ENCODE measurements at regions not wholly inside any gene's neighbourhood (a gene's known extent, or its start where the extent isn't known, plus 50 kb on each side); places are given as distances from the start of the nearest gene placed in this dataset.

DNA sequence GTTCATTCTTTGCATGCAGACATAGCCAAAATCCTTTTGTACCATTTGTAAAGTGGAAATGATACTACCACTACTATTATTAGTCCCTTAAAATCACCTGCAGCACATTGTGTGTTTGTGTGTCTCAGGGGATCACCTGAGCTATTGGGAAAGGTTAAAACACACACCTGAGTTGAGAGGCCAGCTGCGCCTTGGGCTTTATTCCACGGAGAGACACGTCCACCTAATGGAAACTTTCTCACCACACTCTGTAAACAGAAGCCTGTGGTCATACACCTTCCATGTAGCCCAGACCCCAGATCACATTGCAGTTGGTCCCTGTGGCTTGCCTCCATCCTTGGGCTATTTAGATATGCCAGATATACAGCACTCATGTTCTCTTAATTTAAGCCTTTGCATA is 81.8 kb upstream of the SH3BP4 start:
- TF ChIP-seq EZH2 (IDR thresholded peaks at IDR 0.05; ENCODE audit: borderline replicate concordance, low read length): no peak
- TF ChIP-seq, protein P1, sequence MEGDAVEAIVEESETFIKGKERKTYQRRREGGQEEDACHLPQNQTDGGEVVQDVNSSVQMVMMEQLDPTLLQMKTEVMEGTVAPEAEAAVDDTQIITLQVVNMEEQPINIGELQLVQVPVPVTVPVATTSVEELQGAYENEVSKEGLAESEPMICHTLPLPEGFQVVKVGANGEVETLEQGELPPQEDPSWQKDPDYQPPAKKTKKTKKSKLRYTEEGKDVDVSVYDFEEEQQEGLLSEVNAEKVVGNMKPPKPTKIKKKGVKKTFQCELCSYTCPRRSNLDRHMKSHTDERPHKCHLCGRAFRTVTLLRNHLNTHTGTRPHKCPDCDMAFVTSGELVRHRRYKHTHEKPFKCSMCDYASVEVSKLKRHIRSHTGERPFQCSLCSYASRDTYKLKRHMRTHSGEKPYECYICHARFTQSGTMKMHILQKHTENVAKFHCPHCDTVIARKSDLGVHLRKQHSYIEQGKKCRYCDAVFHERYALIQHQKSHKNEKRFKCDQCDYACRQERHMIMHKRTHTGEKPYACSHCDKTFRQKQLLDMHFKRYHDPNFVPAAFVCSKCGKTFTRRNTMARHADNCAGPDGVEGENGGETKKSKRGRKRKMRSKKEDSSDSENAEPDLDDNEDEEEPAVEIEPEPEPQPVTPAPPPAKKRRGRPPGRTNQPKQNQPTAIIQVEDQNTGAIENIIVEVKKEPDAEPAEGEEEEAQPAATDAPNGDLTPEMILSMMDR (IDR thresholded peaks at IDR 0.05; ENCODE audit: low read length): no peak
- H3K27ac ChIP-seq (ENCODE audit: low read depth, low read length, poor library complexity, severe bottlenecking): no peak overlapping the region
- no peak overlapping the region for H2AFZ ChIP-seq (ENCODE audit: low read length)
- H3K9me3 ChIP-seq (ENCODE audit: low read length): no peaks in the 10 kb centered on the region
- no peaks in the 10 kb centered on the region for H3K9me2 ChIP-seq (ENCODE audit: low read depth, low read length)
- H3K79me2 ChIP-seq (ENCODE audit: insufficient read depth, low read length): no peaks in the 10 kb centered on the region
- H3K4me1 ChIP-seq (ENCODE audit: insufficient read depth, low read length, severe bottlenecking): no peaks in the 10 kb centered on the region
- no peak overlapping the region for H3K4me3 ChIP-seq (ENCODE audit: low read depth, low read length, poor library complexity, severe bottlenecking)
- H3K36me3 ChIP-seq (ENCODE audit: insufficient read depth, low read length): no peaks in the 10 kb centered on the region
- no peaks in the 10 kb centered on the region for H4K20me1 ChIP-seq (ENCODE audit: insufficient read depth, low read length)
- no peak overlapping the region for H3K9ac ChIP-seq (ENCODE audit: low read length)
- no peak overlapping the region for H3K4me2 ChIP-seq (ENCODE audit: low read length)
- no peaks in the 10 kb centered on the region for H3K27me3 ChIP-seq (ENCODE audit: insufficient read depth, low read length)
- H3F3A ChIP-seq (ENCODE audit: insufficient read depth, low read length): no peaks in the 10 kb centered on the region

DNA sequence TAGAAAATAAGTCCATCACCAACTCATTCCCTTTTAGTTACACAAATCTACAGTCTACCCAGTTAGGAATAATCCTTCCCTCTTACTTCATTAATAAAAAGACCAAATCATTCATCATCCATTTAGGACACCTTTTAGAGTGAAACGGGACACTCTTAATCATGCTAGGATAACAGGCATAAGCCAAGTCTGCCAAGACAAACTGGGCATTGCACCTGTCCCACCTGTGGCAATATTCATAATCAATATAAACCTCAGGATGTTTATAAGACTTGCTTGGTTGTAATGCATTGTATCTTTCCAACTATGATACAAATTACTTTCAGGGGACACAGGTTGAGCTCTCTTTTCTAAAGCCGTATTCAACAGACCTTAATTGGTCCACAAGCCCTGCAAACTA is 82.7 kb upstream of the SH3BP4 start:
- H3K27me3 ChIP-seq (ENCODE audit: insufficient read depth, low read length): no peaks in the 10 kb centered on the region
- no peak overlapping the region for H2AFZ ChIP-seq (ENCODE audit: low read length)
- H3K36me3 ChIP-seq (ENCODE audit: insufficient read depth, low read length): no peaks in the 10 kb centered on the region
- H3K9me3 ChIP-seq (ENCODE audit: low read length): no peaks in the 10 kb centered on the region
- H3F3A ChIP-seq (ENCODE audit: insufficient read depth, low read length): no peaks in the 10 kb centered on the region
- TF ChIP-seq EZH2 (IDR thresholded peaks at IDR 0.05; ENCODE audit: borderline replicate concordance, low read length): no peak
- TF ChIP-seq, protein P1 (IDR thresholded peaks at IDR 0.05; ENCODE audit: low read length): no peak
- H3K79me2 ChIP-seq (ENCODE audit: insufficient read depth, low read length): no peaks in the 10 kb centered on the region
- H3K4me3 ChIP-seq (ENCODE audit: low read depth, low read length, poor library complexity, severe bottlenecking): no peak overlapping the region
- H3K9ac ChIP-seq (ENCODE audit: low read length): no peak overlapping the region
- no peaks in the 10 kb centered on the region for H3K4me1 ChIP-seq (ENCODE audit: insufficient read depth, low read length, severe bottlenecking)
- H4K20me1 ChIP-seq (ENCODE audit: insufficient read depth, low read length): no peaks in the 10 kb centered on the region
- H3K4me2 ChIP-seq (ENCODE audit: low read length): no peak overlapping the region
- H3K9me2 ChIP-seq (ENCODE audit: low read depth, low read length): no peaks in the 10 kb centered on the region
- no peak overlapping the region for H3K27ac ChIP-seq (ENCODE audit: low read depth, low read length, poor library complexity, severe bottlenecking)

DNA sequence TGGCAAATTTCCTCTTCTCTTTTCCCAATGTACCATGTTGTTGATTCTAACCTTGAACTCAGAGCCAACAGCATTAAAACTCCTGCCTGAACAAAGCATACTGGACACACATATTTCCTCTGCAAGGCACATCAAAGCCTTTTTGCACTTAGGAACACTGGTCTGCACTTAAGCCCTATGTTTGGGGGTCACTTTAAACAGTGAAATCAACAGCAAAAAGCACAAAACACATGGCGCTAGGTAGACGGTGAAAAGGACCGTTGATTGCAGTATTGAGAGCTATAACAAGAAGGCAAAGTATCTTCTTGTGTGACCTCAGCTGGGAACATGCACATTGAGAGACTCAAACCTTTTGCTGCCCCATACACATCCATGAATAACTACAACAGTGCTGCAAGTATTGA is 83.9 kb upstream of the SH3BP4 start:
- TF ChIP-seq, protein P1 (IDR thresholded peaks at IDR 0.05; ENCODE audit: low read length): no peak
- TF ChIP-seq EZH2 (IDR thresholded peaks at IDR 0.05; ENCODE audit: borderline replicate concordance, low read length): no peak
- no peaks in the 10 kb centered on the region for H3K9me3 ChIP-seq (ENCODE audit: low read length)
- H3K27ac ChIP-seq (ENCODE audit: low read depth, low read length, poor library complexity, severe bottlenecking): no peak overlapping the region
- H2AFZ ChIP-seq (ENCODE audit: low read length): no peak overlapping the region
- no peak overlapping the region for H3K4me2 ChIP-seq (ENCODE audit: low read length)
- H3K9ac ChIP-seq (ENCODE audit: low read length): no peak overlapping the region
- no peaks in the 10 kb centered on the region for H3K27me3 ChIP-seq (ENCODE audit: insufficient read depth, low read length)
- no peaks in the 10 kb centered on the region for H3K9me2 ChIP-seq (ENCODE audit: low read depth, low read length)
- H3K36me3 ChIP-seq (ENCODE audit: insufficient read depth, low read length): no peaks in the 10 kb centered on the region
- H3K4me3 ChIP-seq (ENCODE audit: low read depth, low read length, poor library complexity, severe bottlenecking): no peak overlapping the region
- no peaks in the 10 kb centered on the region for H3K4me1 ChIP-seq (ENCODE audit: insufficient read depth, low read length, severe bottlenecking)
- no peaks in the 10 kb centered on the region for H4K20me1 ChIP-seq (ENCODE audit: insufficient read depth, low read length)
- no peaks in the 10 kb centered on the region for H3F3A ChIP-seq (ENCODE audit: insufficient read depth, low read length)
- no peaks in the 10 kb centered on the region for H3K79me2 ChIP-seq (ENCODE audit: insufficient read depth, low read length)

Data from OCI-LY1 (cell line).